Neural cell (in vitro differentiated cells): ENCODE measurements at regions not wholly inside any gene's neighbourhood (a gene's known extent, or its start where the extent isn't known, plus 50 kb on each side); places are given as distances from the start of the nearest gene placed in this dataset.

Experiments used
- H2AFZ ChIP-seq: fragments of 200-600, 300-800 bp; sonication (generic), shearing (Covaris generic); 2 replicates; pipeline ENCODE4 v1.6.0; 2014; ENCODE audit warnings: low read depth, mild to moderate bottlenecking, antibody characterized with exemption, low read length, moderate library complexity
- H3F3A ChIP-seq: fragments of 200-600 bp; shearing (Covaris generic); 2 replicates; pipeline ENCODE4 v1.6.1; 2016; ENCODE audit warnings: mild to moderate bottlenecking, moderate library complexity, mixed read lengths, antibody characterized with exemption, low read length; ENCODE audit not compliant: insufficient read depth, poor library complexity, severe bottlenecking
- H3K27ac ChIP-seq: fragments of 200-600, 300-800 bp; sonication (generic), shearing (Covaris generic); 2 replicates; pipeline ENCODE4 v1.5.1; 2014; ENCODE audit warnings: mild to moderate bottlenecking, low read length, moderate library complexity
- H3K27me3 ChIP-seq: fragments of 300-800, 200-600 bp; sonication (generic), shearing (Covaris generic); 2 replicates; pipeline ENCODE4 v1.6.0; 2014; ENCODE audit warnings: mild to moderate bottlenecking, low read depth, low read length, moderate library complexity; ENCODE audit not compliant: insufficient read depth
- H3K36me3 ChIP-seq: fragments of 300-800, 200-600 bp; sonication (generic), shearing (Covaris generic); 2 replicates; pipeline ENCODE4 v1.5.1; 2014; ENCODE audit warnings: mild to moderate bottlenecking, antibody characterized with exemption, low read length, moderate library complexity; ENCODE audit not compliant: insufficient read depth
- H3K4me2 ChIP-seq: fragments of 300-800, 200-600 bp; sonication (generic), shearing (Covaris generic); 2 replicates; pipeline ENCODE4 v1.6.0; 2014; ENCODE audit warnings: mild to moderate bottlenecking, low read length
- H3K4me3 ChIP-seq: fragments of 300-800, 200-600 bp; sonication (generic), shearing (Covaris generic); 2 replicates; pipeline ENCODE4 v1.5.1; 2014; ENCODE audit warnings: mild to moderate bottlenecking, low read length, moderate library complexity
- H3K79me2 ChIP-seq: fragments of 200-600 bp; shearing (Covaris generic); replicated peaks from 2 replicates; pipeline ENCODE4 v1.6.0; 2014; ENCODE audit warnings: mild to moderate bottlenecking, low read length, moderate library complexity; ENCODE audit not compliant: insufficient read depth
- H3K9ac ChIP-seq: fragments of 300-800, 200-600 bp; sonication (generic), shearing (Covaris generic); 2 replicates; pipeline ENCODE4 v1.6.1; 2016; ENCODE audit warnings: mild to moderate bottlenecking, low read length, mixed read lengths
- H3K9me2 ChIP-seq: fragments of 200-600 bp; shearing (Covaris generic); 2 replicates; pipeline ENCODE4 v1.6.1; 2016; ENCODE audit warnings: mild to moderate bottlenecking, low read length, mixed read lengths; ENCODE audit not compliant: insufficient read depth
- H3K9me3 ChIP-seq: fragments of 200-600, 300-800 bp; sonication (generic), shearing (Covaris generic); 2 replicates; pipeline ENCODE4 v1.6.1; 2016; ENCODE audit warnings: mild to moderate bottlenecking, mixed run types, low read length, moderate library complexity, mixed read lengths
- H4K20me1 ChIP-seq: fragments of 200-600 bp; shearing (Covaris generic); 2 replicates; pipeline ENCODE4 v1.6.1; 2016; ENCODE audit warnings: mild to moderate bottlenecking, mixed run types; ENCODE audit not compliant: insufficient read depth
- CTCF ChIP-seq: fragments of 450-650 bp; IDR thresholded peaks from 2 replicates; pipeline ENCODE4 v1.5.1; 2014; ENCODE audit warnings: antibody characterized with exemption, mild to moderate bottlenecking, moderate library complexity; ENCODE audit not compliant: poor library complexity, severe bottlenecking
- EP300 ChIP-seq: fragments of 450-650 bp; conservative IDR thresholded peaks from 2 replicates; pipeline ENCODE4 v1.6.1; 2014; ENCODE audit warnings: antibody characterized with exemption, mild to moderate bottlenecking, moderate library complexity; ENCODE audit not compliant: poor library complexity, severe bottlenecking
- EZH2 ChIP-seq: fragments of 200-600, 300-800 bp; shearing (Covaris generic), sonication (generic); IDR thresholded peaks from 2 replicates; pipeline ENCODE4 v1.6.1; 2014; ENCODE audit warnings: antibody characterized with exemption, low read length, borderline replicate concordance, mild to moderate bottlenecking; ENCODE audit not compliant: insufficient read depth, poor library complexity, severe bottlenecking
- MXI1 ChIP-seq: fragments of 450-650 bp; conservative IDR thresholded peaks from 2 replicates; pipeline ENCODE4 v1.6.1; 2014; ENCODE audit warnings: antibody characterized with exemption, mild to moderate bottlenecking; ENCODE audit not compliant: poor library complexity, severe bottlenecking
- POLR2AphosphoS5 ChIP-seq: IDR thresholded peaks from 2 replicates; pipeline ENCODE4 v1.6.1; 2012
- RAD21 ChIP-seq: fragments of 450-650 bp; conservative IDR thresholded peaks from 2 replicates; pipeline ENCODE4 v1.6.1; 2014; ENCODE audit warnings: antibody characterized with exemption, mild to moderate bottlenecking, moderate library complexity
- REST ChIP-seq: IDR thresholded peaks from 2 replicates; pipeline ENCODE4 v1.6.1; 2012; ENCODE audit warnings: borderline replicate concordance
- SMC3 ChIP-seq: fragments of 450-650 bp; conservative IDR thresholded peaks from 2 replicates; pipeline ENCODE4 v1.6.1; 2014; ENCODE audit warnings: antibody characterized with exemption, mild to moderate bottlenecking, moderate library complexity; ENCODE audit not compliant: poor library complexity
- TAF1 ChIP-seq: IDR thresholded peaks from 2 replicates; pipeline ENCODE4 v1.6.1; 2012; ENCODE audit warnings: low read depth

- no peaks in the 10 kb centered on the region for H3F3A ChIP-seq
- H3K36me3 ChIP-seq, result no peaks in the 10 kb centered on the region
- TF ChIP-seq MXI1 (no peak), RAD21 (no peak), EZH2 (no peak), CTCF (no peak), EP300 (no peak), REST (no peak), TAF1 (no peak), POLR2AphosphoS5 (no peak), SMC3 (no peak)
Measured at GRCh38 chr21:34223376-34223775, 140.4 kb upstream of the KCNE2 start.

GRCh38 chr21:34227386-34227852 lies 136.4 kb upstream of the KCNE2 start:
- Histone ChIP-seq H3K36me3 (no peaks in the 10 kb centered on the region), H3K9me3 (no peaks in the 10 kb centered on the region), H3F3A (no peaks in the 10 kb centered on the region), H3K27me3 (no peaks in the 10 kb centered on the region), H3K9me2 (no peaks in the 10 kb centered on the region), H3K79me2 (no peaks in the 10 kb centered on the region), H3K4me2 (no peak overlapping the region), H3K27ac (no peak overlapping the region), H3K4me3 (no peak overlapping the region), H4K20me1 (no peaks in the 10 kb centered on the region), H3K9ac (no peak overlapping the region), H2AFZ (no peak overlapping the region)
- TF ChIP-seq REST (no peak), RAD21 (no peak), POLR2AphosphoS5 (no peak), TAF1 (no peak), EZH2 (no peak), CTCF (no peak), EP300 (no peak), SMC3 (no peak), MXI1 (no peak)

More at GRCh38 chr21:34223376-34223775, 140.4 kb upstream of the KCNE2 start:
- Histone ChIP-seq H3K9ac (no peak overlapping the region), H3K27ac (no peak overlapping the region), H4K20me1 (no peaks in the 10 kb centered on the region), H3K79me2 (no peaks in the 10 kb centered on the region), H3K27me3 (no peaks in the 10 kb centered on the region), H3K4me2 (no peak overlapping the region), H3K4me3 (no peak overlapping the region), H3K9me2 (no peaks in the 10 kb centered on the region), H3K9me3 (no peaks in the 10 kb centered on the region), H2AFZ (no peak overlapping the region)
